AG09309 (cell line): ENCODE measurements at regions not wholly inside any gene's neighbourhood (a gene's known extent, or its start where the extent isn't known, plus 50 kb on each side); places are given as distances from the start of the nearest gene placed in this dataset.

Experiments
- DNase-seq: peaks from one replicate; pipeline ENCODE4 v3.0.0-alpha.2; 2010; ENCODE audit warnings: low read depth
- H3K4me3 ChIP-seq: 2 replicates; pipeline ENCODE4 v1.5.1; 2011; ENCODE audit warnings: mild to moderate bottlenecking, low read depth, low read length, moderate library complexity; ENCODE audit not compliant: control insufficient read depth
- CTCF ChIP-seq: IDR thresholded peaks from 2 replicates; pipeline ENCODE4 v1.5.1; 2011; ENCODE audit warnings: mild to moderate bottlenecking, low read depth, low read length, inconsistent platforms; ENCODE audit not compliant: insufficient read depth, control insufficient read depth; ENCODE audit errors: missing control alignments

DNA sequence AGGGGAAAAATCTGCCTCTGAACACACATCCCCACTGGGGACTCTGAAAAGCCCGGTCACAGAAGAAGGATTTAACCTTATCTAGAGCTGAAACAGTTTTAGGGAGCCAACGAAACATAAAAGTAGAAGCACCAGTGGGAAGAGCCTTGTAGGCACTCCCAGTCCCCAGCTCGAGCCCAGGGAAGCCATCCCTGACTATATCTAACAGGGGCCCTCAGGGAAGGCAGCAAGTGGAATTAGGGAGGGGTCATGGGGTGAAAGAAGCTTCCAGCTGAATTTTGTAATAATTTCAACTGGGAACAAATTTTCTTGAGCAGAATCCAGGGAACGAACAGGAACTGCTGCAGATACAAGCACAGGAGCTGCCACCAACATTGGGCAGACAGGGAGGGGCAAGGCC, 127.8 kb downstream of the BMP4 start:
- TF ChIP-seq CTCF, result no peak
- H3K4me3 ChIP-seq, result no peak overlapping the region
- DNase-seq, result no peak

DNA sequence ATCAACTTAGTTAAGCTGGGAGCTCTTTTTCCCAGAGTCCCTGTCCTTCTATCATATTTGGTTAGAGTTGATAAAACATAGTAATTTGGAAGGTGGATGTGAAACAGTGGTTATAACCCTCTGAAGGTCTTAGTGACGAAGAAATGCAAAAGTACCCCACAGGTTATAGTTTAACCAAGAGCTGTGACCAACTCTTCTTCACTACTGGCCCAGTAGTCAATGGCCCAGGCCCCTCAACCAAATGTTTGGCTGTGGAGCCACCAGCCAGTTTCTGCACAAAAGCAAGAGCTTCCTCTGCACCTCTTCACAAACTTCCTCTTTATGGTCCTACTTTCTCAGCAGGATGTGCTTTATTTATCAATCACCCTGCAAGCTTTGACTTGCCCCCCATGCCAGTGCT, 132.6 kb downstream of the BMP4 start:
- DNase-seq, result no peak
- no peak for TF ChIP-seq CTCF
- H3K4me3 ChIP-seq, result no peak overlapping the region

DNA sequence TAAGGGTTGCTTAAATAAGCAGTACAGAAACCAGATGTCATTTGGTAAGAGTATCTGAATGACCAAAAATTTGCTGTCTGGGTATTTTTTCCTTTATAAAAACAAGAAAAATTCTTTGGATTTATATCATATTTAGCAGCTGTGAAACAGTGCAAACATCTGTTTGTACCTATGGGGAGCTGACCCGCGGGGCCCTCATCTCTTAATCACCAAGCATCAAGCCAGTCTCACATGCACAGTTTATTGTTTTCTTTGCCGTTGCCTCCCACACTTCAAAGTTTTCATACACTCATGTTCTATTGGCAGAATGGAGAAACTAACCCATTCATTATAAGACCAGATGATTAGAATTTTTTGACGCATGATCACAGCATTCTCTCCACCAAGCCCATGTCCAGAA, 142.2 kb downstream of the BMP4 start:
- TF ChIP-seq CTCF, result no peak
- no peak for DNase-seq
- H3K4me3 ChIP-seq, result no peak overlapping the region

- TF ChIP-seq CTCF, result no peak
- DNase-seq, result no peak
Observed at GRCh38 chr14:53810221-53810620, 146.4 kb downstream of the BMP4 start.

DNA sequence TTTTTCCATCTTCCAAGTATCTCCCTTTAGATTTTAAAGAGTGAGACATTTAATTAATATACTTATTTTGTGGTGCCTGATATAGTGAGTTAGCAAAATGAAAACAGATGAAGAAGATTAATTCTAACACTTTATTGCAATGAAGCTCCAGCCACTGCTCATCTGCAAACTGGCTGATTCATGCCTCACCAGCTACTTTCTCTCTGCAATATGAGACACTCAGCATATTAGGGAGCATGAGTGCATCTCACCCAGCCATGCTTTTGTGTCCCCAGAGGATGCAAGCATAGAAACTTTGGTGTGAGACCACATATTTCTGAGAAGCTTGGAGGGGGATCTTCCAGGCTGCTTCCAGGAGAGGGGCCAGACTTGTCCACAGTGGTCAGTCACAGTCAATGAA, 148.6 kb downstream of the BMP4 start:
- H3K4me3 ChIP-seq, result no peak overlapping the region
- DNase-seq, result no peak
- no peak for TF ChIP-seq CTCF

More at GRCh38 chr14:53810221-53810620, 146.4 kb downstream of the BMP4 start:
- H3K4me3 ChIP-seq, result no peak overlapping the region

- H3K4me3 ChIP-seq, result no peak overlapping the region
- no peak for TF ChIP-seq CTCF
- DNase-seq, result no peak
Observed at GRCh38 chr14:53807542-53807941, 149.1 kb downstream of the BMP4 start.

DNA sequence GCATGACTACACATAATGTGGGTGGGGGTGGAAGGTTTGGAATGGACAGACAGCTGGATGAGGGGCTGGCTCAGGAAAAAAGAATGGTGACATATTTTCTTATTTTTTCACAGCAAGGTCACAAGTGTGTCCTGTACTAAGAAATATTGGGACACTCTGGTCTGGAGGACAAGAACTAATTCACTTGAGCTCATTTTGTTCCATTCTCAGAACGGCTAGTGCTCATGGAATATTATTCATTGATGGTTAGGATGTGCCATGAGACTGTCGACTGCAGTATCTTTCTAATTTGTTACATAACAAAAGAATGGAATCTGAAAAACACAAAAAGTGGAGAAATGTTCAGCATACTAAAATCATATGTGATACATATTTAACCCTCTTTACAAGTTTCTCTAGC, 149.5 kb downstream of the BMP4 start:
- TF ChIP-seq CTCF, result no peak
- DNase-seq, result no peak
- H3K4me3 ChIP-seq, result no peak overlapping the region
